ENCODE measurements at regions not wholly inside any gene's neighbourhood (a gene's known extent, or its start where the extent isn't known, plus 50 kb on each side); places are given as distances from the start of the nearest gene placed in this dataset.

DNA sequence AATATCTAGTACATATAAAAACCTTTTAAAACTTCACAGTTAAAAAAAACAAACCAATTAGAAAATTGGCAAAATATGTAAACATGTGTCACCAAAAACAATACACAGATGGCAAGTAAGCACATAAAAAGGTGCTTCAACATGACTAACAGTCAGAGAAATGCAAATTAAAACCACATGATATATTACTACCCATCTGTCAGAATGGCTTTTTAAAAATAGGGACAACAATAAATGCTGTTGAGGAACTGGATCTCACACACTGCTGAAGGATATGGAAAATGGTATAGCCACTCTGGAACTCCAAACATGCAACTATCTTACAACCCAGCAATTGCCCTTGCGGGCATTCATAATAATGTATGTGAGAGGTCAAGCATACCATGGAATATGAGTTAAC, 1153.6 kb downstream of the FLRT2 start:
- Histone ChIP-seq H3K4me2 (no peak overlapping the region), H3K4me3 (no peak overlapping the region), H3K27ac (no peak overlapping the region), H3K9ac (no peak overlapping the region), H3K27me3 (no peaks in the 10 kb centered on the region), H3K4me1 (no peaks in the 10 kb centered on the region), H3K9me3 (replicated peaks in 1 of 11) (peaks cover 0 to 8% (median 0%) of the 10 kb centered on the region in 11 experiments; a peak in 1 of 22 replicates), H3K36me3 (no peaks in the 10 kb centered on the region), H4K20me1 (no peaks in the 10 kb centered on the region)
- no peak for TF ChIP-seq Cebpa-rat (IDR thresholded peaks at IDR 0.05)

DNA sequence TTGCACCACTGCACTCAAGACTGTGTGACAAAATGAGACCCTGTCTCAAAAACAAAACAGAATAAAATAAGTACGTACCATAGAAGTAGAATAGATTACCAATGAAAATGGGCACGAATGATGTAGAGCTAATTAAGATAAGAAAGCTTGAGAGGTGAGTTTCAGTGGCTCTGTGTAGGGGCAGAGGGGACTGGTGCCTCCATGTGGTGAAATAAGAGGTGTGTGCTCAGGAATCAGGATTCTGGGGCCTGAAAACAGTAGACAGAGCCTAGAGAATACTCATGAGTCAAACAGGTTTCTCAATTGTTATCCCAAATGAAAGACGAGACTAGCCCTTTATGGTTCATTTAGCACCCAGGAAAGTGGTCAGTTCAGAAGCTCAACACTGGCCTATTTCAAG, 1145.1 kb downstream of the FLRT2 start:
- no peak overlapping the region for H3K4me3 ChIP-seq
- H4K20me1 ChIP-seq = no peaks in the 10 kb centered on the region
- no peaks in the 10 kb centered on the region for H3K9me3 ChIP-seq (replicated peaks in 1 of 11)
- no peak overlapping the region for H3K27ac ChIP-seq
- H3K4me2 ChIP-seq = no peak overlapping the region
- no peak for TF ChIP-seq Cebpa-rat (IDR thresholded peaks at IDR 0.05)
- H3K4me1 ChIP-seq = peaks cover 0 to 10% (median 0%) of the 10 kb centered on the region in 10 experiments; a peak in 4 of 20 replicates
- H3K27me3 ChIP-seq = no peaks in the 10 kb centered on the region
- H3K9ac ChIP-seq = no peak overlapping the region
- no peaks in the 10 kb centered on the region for H3K36me3 ChIP-seq

DNA sequence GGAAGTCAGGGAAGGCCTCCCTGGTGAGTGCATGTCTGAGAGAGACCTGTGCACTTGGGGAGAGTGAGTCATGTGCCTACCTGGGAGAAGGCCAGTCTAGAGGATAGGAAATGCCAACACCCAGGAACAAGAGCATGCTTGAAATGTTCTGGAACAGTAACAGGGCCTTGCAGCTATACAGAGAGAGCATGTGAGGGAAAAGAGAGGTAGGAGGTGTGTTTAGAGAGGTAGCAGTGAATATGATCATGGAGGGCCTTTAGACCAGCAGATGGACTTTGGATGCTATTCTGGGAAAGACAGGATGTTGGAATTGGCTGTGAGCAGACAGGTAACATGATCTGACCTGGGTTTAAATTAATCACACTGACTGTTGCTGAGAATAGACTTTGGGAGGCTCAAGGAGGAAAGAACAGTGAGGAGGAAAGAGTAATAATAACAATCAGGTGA, 1143.6 kb downstream of the FLRT2 start:
- Histone ChIP-seq H3K27ac (no peak overlapping the region), H3K36me3 (no peaks in the 10 kb centered on the region), H4K20me1 (no peaks in the 10 kb centered on the region), H3K27me3 (no peaks in the 10 kb centered on the region), H3K4me1 (peaks cover 0 to 10% (median 0%) of the 10 kb centered on the region in 10 experiments; a peak in 4 of 20 replicates), H3K4me3 (no peak overlapping the region), H3K9ac (no peak overlapping the region), H3K9me3 (replicated peaks in 1 of 11) (no peaks in the 10 kb centered on the region), H3K4me2 (no peak overlapping the region)
- no peak for TF ChIP-seq Cebpa-rat (IDR thresholded peaks at IDR 0.05)

DNA sequence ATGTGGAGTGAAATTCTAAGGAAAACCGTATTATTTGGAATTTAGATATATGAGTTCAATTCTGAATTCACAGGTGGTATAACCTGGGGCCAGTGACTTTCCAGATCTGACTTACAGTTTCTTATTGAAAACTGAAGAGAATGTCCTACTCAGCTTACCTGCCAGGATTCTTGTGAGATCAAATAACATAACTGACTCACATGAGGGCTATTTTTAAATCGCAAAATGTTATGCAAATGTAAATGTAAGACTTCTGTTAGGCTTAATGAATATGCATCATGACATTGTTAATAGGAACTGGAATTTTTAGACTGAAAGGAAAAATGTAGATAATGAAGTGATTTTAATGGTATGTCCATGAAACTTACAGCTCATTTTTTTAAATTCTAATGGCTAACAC, 1142.1 kb downstream of the FLRT2 start:
- Histone ChIP-seq H4K20me1 (no peaks in the 10 kb centered on the region), H3K4me1 (peaks cover 0 to 6% (median 0%) of the 10 kb centered on the region in 10 experiments; a peak in 4 of 20 replicates), H3K27me3 (no peaks in the 10 kb centered on the region), H3K36me3 (no peaks in the 10 kb centered on the region), H3K9me3 (replicated peaks in 1 of 11) (no peaks in the 10 kb centered on the region), H3K4me2 (no peak overlapping the region), H3K27ac (no peak overlapping the region), H3K9ac (no peak overlapping the region), H3K4me3 (no peak overlapping the region)
- TF ChIP-seq Cebpa-rat (IDR thresholded peaks at IDR 0.05) = no peak

DNA sequence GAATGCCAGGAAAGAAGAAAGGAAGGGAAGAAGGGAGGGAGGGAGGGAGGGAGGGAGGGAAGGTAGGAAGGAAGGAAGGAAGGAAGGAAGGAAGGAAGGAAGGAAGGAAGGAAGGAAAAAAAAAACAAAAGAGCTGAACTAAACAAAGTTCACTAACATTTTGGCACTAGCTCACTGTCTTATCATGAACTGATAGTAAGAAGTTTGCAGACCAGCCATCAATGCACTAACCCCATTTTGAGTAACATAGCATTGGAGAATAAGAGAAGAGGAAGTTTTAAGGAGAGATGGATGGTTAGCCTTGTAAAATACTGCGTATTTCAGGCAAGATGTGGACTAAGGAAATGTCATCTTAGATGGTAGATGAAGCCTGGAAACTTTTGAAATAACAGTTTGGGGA, 1136.0 kb downstream of the FLRT2 start:
- Histone ChIP-seq H3K36me3 (no peaks in the 10 kb centered on the region), H3K9ac (no peak overlapping the region), H3K4me3 (no peak overlapping the region), H3K27ac (no peak overlapping the region), H3K4me2 (no peak overlapping the region), H3K4me1 (0 out of 20 replicates have a peak, but pooled peaks cover 0 to 7% (median 0%) of the 10 kb centered on the region in 10 experiments), H3K27me3 (no peaks in the 10 kb centered on the region), H3K9me3 (replicated peaks in 1 of 11) (no peaks in the 10 kb centered on the region), H4K20me1 (no peaks in the 10 kb centered on the region)
- TF ChIP-seq Cebpa-rat (IDR thresholded peaks at IDR 0.05) = no peak

DNA sequence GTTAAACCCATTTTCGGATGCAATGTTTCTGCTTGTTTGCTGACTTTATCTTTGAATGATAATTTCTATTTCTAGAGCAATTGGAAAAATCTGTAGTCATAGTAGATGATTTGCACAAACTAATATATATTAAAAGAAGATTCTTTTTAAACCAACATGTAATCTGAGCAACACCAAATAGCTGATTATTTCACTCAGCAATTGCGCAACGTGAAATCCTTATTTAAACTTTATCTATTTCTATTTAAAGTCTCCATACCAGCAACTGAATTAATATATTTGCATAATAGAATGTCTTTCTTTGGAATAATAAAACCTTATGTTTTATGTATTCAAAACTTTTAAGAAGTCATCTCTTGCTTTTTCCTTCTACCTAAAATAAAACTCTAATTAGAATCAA, 1132.4 kb downstream of the FLRT2 start:
- Histone ChIP-seq H3K27me3 (no peaks in the 10 kb centered on the region), H3K9me3 (replicated peaks in 1 of 11) (no peaks in the 10 kb centered on the region)

DNA sequence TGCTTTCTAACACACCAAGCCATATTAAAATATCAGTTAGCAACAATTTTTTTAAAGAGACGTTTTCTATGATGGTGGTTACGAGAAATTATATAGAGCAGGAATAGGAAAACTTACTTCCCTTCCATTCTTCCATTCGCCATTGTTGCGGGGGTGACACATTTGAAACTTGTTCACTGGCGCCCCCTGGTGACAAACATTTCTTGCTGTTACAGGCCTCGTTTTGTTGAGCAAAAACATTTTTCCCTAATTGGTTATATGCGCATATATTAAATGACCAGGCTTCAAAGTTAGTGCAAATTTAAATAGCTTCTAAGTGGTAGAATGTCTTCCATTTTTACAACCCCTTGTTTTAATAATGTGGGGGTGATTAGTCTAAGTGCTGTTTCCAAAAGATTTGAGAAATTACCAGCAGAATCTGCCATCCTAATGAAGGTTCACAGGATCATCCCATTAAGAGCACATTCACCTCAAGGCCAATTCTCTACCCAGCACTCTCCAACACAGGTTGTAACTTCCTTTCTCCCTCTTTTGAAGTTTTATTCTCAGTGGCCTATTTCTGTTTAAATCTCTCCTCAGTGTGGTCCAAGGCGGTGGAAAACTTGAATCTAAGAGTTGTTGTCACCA, 1124.7 kb downstream of the FLRT2 start:
- H3K27ac ChIP-seq = no peak overlapping the region
- H3K4me3 ChIP-seq = no peak overlapping the region
- no peaks in the 10 kb centered on the region for H3K27me3 ChIP-seq
- H3K4me2 ChIP-seq = no peak overlapping the region
- no peaks in the 10 kb centered on the region for H3K36me3 ChIP-seq
- no peaks in the 10 kb centered on the region for H4K20me1 ChIP-seq
- no peak for TF ChIP-seq Cebpa-rat (IDR thresholded peaks at IDR 0.05)
- H3K9me3 ChIP-seq (replicated peaks in 1 of 11) = peaks cover 0 to 7% (median 0%) of the 10 kb centered on the region in 11 experiments; a peak in 2 of 22 replicates
- H3K4me1 ChIP-seq = no peaks in the 10 kb centered on the region
- no peak overlapping the region for H3K9ac ChIP-seq

More for the DNA sequence above, 1132.4 kb downstream of the FLRT2 start:
- 0 out of 20 replicates have a peak, but pooled peaks cover 0 to 7% (median 0%) of the 10 kb centered on the region in 10 experiments for H3K4me1 ChIP-seq
- no peaks in the 10 kb centered on the region for H4K20me1 ChIP-seq
- no peak overlapping the region for H3K27ac ChIP-seq
- H3K4me3 ChIP-seq = no peak overlapping the region
- H3K36me3 ChIP-seq = no peaks in the 10 kb centered on the region
- TF ChIP-seq Cebpa-rat (IDR thresholded peaks at IDR 0.05) = peak in 1 of 11 experiments; percentile 47; a peak in 1 of 22 replicates
- H3K4me2 ChIP-seq = no peak overlapping the region
- no peak overlapping the region for H3K9ac ChIP-seq

DNA sequence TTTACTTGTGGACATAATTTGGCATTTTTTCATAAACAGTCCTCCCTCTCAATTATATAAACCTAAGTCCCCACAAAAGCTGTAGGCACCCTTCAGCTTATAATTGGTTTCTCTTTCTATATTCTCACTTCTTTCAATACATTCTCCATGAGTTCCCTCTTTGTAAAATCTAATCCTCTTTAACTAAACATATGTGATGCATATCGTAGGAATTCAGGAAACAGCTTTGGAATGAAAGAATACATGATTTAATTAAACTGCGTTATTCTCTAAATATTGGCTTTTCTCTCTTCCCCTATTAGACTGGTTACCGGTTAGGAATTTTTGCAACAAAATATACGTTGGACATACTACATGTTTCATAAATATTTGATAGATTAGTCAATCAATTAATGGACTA, 1122.6 kb downstream of the FLRT2 start:
- H3K9ac ChIP-seq = no peak overlapping the region
- no peak overlapping the region for H3K4me2 ChIP-seq
- H4K20me1 ChIP-seq = no peaks in the 10 kb centered on the region
- no peaks in the 10 kb centered on the region for H3K4me1 ChIP-seq
- H3K4me3 ChIP-seq = no peak overlapping the region
- H3K9me3 ChIP-seq (replicated peaks in 1 of 11) = peaks cover 0 to 8% (median 0%) of the 10 kb centered on the region in 11 experiments; a peak in 3 of 22 replicates
- H3K27ac ChIP-seq = no peak overlapping the region
- TF ChIP-seq Cebpa-rat (IDR thresholded peaks at IDR 0.05) = no peak
- H3K27me3 ChIP-seq = no peaks in the 10 kb centered on the region
- H3K36me3 ChIP-seq = no peaks in the 10 kb centered on the region

DNA sequence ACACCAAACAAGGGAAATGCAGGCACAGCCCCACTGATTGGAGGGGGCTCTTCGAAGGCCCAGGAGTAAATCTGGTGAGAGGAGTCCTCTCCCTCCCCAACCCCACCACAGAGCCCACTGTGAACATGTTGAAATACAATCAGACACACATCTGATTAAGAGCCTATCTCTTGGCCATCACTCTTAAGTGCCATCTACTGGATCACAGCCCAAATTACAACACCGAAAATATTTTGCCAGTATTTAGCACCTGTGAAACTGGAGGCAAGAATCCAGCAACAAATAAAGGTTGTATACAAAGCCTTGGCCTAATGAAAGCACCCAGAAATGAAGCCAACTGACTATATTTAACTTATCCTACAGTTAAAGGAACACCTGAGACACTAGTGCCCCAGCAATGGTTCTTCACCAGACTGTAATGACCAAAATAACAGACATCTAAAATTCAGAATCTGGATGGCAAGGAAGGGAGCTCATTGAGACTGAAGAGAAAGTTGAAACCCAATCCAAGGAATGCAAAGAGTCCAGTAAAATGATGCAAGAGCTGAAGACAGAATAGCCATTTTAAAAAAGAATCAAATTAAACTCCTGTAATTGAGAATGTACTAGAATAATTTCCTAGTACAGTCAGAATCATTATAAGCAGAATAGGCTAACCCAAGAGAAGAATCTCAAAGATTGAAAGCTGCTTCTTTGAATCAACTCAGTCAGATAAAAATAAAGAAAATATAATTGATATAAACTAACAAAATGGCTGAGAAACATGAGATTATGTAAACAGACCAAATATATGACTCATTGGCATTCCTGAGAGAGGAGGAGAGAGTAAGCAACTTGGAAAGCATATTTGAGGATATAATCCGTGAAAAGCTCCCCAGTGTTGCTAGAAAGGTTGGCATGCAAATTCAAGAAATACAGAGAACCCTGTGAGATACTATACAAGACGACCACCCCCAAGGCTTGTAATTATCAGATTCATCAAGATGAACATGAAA, 1117.0 kb downstream of the FLRT2 start:
- Histone ChIP-seq H3K4me2 (no peak overlapping the region), H3K4me1 (no peaks in the 10 kb centered on the region), H3K27me3 (no peaks in the 10 kb centered on the region), H3K36me3 (no peaks in the 10 kb centered on the region), H3K4me3 (no peak overlapping the region), H4K20me1 (no peaks in the 10 kb centered on the region), H3K9ac (no peak overlapping the region), H3K27ac (no peak overlapping the region), H3K9me3 (replicated peaks in 1 of 11) (peaks cover 7 to 21% (median 13%) of the 10 kb centered on the region in 11 experiments; a peak in 13 of 22 replicates)
- TF ChIP-seq Cebpa-rat (IDR thresholded peaks at IDR 0.05) = no peak
